Nephron progenitor cell (in vitro differentiated cells): ENCODE measurements at regions not wholly inside any gene's neighbourhood (a gene's known extent, or its start where the extent isn't known, plus 50 kb on each side); places are given as distances from the start of the nearest gene placed in this dataset.
"Not testable (repeated sequence)": the region's sequence is repeated elsewhere in the genome, so short reads cannot be mapped to it uniquely, and the experiment has no call there.

ENCODE experiments used
- DNase-seq: peaks from one replicate; pipeline ENCODE4 v3.0.0; 2021
- H3K27ac Mint-ChIP-seq: 2 replicates; pipeline ENCODE4 v1.8.0; 2021; ENCODE audit warnings: mild to moderate bottlenecking, moderate library complexity, mixed read lengths
- H3K27me3 Mint-ChIP-seq: 2 replicates; pipeline ENCODE4 v1.8.0; 2021; ENCODE audit warnings: mild to moderate bottlenecking, low read depth, mixed read lengths; ENCODE audit not compliant: poor library complexity
- H3K36me3 Mint-ChIP-seq: 2 replicates; pipeline ENCODE4 v1.8.0; 2021; ENCODE audit warnings: low read depth, mixed read lengths
- H3K4me1 Mint-ChIP-seq: 2 replicates; pipeline ENCODE4 v1.8.0; 2021; ENCODE audit warnings: mixed read lengths
- H3K4me3 Mint-ChIP-seq: 2 replicates; pipeline ENCODE4 v1.8.0; 2021; ENCODE audit warnings: mild to moderate bottlenecking, moderate library complexity, mixed read lengths
- H3K9me3 Mint-ChIP-seq: 2 replicates; pipeline ENCODE4 v1.8.0; 2021; ENCODE audit warnings: mild to moderate bottlenecking, moderate library complexity, mixed read lengths
- TF ChIP-seq, protein P1 (sequence below): fragments of 200-600 bp; sonication (generic); IDR thresholded peaks from 2 replicates; pipeline ENCODE4 v1.5.0; 2021; ENCODE audit warnings: antibody characterized with exemption

DNA sequence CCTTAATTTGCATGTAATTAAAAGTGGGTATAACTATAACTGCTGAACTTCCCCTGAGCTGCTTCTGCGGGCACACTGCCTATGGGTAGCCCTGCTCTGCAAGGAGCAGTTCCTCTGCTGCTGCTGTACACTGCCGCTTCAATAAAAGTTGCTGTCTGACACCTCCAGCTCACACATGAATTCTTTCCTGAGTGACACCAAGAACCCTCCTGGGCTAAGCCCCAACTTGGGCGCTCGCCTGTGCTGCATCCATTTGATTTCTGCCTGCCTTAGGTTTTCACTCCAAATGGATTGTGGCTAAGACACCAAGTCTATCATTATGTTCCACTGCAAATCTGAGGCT, 215.7 kb downstream of the ANAPC1 start:
- TF ChIP-seq, protein P1, sequence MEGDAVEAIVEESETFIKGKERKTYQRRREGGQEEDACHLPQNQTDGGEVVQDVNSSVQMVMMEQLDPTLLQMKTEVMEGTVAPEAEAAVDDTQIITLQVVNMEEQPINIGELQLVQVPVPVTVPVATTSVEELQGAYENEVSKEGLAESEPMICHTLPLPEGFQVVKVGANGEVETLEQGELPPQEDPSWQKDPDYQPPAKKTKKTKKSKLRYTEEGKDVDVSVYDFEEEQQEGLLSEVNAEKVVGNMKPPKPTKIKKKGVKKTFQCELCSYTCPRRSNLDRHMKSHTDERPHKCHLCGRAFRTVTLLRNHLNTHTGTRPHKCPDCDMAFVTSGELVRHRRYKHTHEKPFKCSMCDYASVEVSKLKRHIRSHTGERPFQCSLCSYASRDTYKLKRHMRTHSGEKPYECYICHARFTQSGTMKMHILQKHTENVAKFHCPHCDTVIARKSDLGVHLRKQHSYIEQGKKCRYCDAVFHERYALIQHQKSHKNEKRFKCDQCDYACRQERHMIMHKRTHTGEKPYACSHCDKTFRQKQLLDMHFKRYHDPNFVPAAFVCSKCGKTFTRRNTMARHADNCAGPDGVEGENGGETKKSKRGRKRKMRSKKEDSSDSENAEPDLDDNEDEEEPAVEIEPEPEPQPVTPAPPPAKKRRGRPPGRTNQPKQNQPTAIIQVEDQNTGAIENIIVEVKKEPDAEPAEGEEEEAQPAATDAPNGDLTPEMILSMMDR, result no peak
- H3K27me3 Mint-ChIP-seq, result no peaks in the 10 kb centered on the region
- peaks cover 10% of the 10 kb centered on the region for H3K36me3 Mint-ChIP-seq
- no peak overlapping the region for H3K27ac Mint-ChIP-seq
- H3K4me3 Mint-ChIP-seq, result no peak overlapping the region
- H3K9me3 Mint-ChIP-seq, result peaks cover 24% of the 10 kb centered on the region
- peaks cover 15% of the 10 kb centered on the region for H3K4me1 Mint-ChIP-seq
- DNase-seq, result no peak

DNA sequence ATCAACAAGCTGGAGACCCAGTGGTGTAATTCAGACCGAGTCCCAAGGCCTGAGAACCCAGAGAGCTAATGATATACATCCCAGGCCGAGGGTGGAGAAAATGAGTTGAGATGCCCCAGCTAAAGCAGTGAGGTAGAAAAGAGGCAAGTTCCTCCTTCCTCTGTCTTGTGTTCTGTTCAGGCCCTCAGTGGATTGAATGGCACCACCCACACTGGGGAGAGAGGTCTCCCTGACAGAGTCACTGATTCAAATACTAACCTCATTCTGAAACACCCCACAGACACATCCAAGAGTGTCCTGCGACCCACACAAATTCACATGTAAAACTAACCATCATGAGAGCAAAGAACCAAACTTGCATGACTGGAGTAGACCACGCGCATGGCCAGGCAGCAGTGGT, 215.3 kb downstream of the ANAPC1 start:
- Mint-ChIP-seq H3K27ac (no peak overlapping the region), H3K27me3 (no peaks in the 10 kb centered on the region), H3K4me1 (peaks cover 14% of the 10 kb centered on the region), H3K4me3 (no peak overlapping the region), H3K36me3 (peaks cover 10% of the 10 kb centered on the region), H3K9me3 (peaks cover 26% of the 10 kb centered on the region)
- no peak for DNase-seq
- TF ChIP-seq, protein P1, result no peak

DNA sequence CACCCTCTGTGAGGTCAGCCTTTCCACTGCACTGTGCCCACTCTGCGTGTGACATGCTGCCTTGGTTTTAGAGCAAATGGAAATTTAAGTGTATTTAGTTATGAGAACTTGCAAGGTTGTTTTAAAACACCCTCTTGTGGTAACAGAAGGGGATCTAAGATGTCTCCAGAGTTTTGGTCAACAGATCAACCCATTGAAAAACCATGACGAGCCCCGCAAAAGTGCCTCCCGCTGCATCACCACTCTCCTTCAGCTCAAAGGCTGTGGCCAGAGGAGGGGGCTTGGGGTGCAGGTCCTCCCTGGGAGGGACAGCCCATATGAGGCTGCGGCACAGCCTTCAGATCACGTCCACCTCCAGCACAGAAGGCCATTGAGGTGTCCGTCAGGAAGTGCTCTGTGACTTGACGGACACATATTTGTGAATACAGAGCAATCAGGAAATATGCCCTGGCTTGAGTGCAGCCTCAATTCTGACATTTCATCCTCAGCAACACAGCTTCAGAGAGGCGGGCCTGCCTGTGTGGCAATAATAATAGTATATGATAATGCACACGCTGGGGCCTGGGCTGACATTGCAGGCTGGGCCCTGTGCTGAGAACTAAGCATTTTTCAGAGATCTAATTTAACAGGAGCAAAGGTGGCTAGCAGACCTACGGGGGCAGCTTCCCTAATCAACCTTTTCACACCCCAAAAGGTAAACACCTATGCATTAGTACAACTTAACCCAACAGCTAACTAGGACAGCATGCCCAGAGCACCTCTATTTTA, 213.9 kb downstream of the ANAPC1 start:
- TF ChIP-seq, protein P1, result no peak
- peaks cover 30% of the 10 kb centered on the region for H3K9me3 Mint-ChIP-seq
- H3K27me3 Mint-ChIP-seq, result no peaks in the 10 kb centered on the region
- no peak overlapping the region for H3K27ac Mint-ChIP-seq
- peaks cover 10% of the 10 kb centered on the region for H3K36me3 Mint-ChIP-seq
- no peak for DNase-seq
- no peak overlapping the region for H3K4me3 Mint-ChIP-seq
- H3K4me1 Mint-ChIP-seq, result peaks cover 11% of the 10 kb centered on the region

DNA sequence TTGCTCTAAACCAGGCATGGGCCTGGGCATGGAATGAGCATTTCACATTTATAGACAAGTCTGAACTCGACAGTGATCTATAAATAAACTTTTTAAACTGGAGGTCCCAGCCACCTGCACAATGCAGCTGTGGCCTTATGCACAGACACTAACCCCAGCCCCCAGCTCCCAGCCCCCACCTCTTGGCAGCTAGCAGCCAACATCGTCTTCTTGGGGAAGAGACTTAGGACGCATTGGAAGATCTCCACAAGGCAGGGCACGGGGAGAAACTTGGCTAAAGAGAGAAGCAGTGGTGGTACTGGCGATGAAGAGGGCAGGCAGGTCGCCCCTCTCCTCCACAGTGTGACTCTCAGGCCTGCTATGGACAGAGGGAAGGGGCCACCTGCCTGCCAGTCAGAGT, 213.2 kb downstream of the ANAPC1 start:
- H3K4me1 Mint-ChIP-seq, result peaks cover 17% of the 10 kb centered on the region
- peaks cover 30% of the 10 kb centered on the region for H3K9me3 Mint-ChIP-seq
- H3K36me3 Mint-ChIP-seq, result peaks cover 10% of the 10 kb centered on the region
- peaks cover 1% of the 10 kb centered on the region for H3K27me3 Mint-ChIP-seq
- H3K4me3 Mint-ChIP-seq, result no peak overlapping the region
- no peak for DNase-seq
- no peak overlapping the region for H3K27ac Mint-ChIP-seq
- TF ChIP-seq, protein P1, result no peak

DNA sequence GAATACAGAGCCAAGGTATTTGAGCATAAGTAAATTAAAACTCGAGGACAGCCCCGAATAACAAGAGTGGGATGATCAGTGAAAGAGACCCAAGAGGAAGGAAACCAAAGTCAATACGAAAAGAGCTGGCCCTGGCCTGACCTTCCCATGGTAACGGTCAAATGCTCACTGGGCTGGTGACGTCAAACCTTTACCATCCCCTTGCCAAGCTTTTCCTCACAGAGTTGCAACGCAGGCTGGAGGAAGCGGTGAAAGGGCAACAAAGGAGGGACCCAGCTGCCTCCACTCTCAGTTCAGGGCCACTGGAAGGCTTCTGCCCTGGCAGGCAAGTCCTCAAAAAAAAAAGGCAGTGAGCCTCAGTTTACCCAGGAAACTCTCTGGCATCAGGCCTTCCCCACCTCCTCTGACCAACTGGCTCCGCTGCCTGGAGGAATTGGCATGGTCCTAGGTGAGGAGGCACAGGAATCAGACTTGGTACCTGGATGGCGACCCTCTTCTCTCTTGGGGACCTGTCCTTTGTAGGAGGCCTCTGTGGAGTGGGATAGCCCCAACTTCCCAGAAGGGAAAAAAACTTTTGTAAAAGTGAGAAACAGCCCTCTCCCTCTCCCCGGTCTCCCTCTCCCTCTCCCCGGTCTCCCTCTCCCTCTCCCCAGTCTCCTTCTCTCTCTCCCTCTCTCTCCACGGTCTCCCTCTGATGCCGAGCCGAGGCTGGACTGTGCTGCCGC, 212.4 kb downstream of the ANAPC1 start:
- Mint-ChIP-seq H3K9me3 (peaks cover 30% of the 10 kb centered on the region), H3K27ac (no peak overlapping the region), H3K4me3 (no peak overlapping the region), H3K27me3 (peaks cover 3% of the 10 kb centered on the region), H3K4me1 (peaks cover 17% of the 10 kb centered on the region), H3K36me3 (peaks cover 10% of the 10 kb centered on the region)
- TF ChIP-seq, protein P1, result no peak
- no peak for DNase-seq

DNA sequence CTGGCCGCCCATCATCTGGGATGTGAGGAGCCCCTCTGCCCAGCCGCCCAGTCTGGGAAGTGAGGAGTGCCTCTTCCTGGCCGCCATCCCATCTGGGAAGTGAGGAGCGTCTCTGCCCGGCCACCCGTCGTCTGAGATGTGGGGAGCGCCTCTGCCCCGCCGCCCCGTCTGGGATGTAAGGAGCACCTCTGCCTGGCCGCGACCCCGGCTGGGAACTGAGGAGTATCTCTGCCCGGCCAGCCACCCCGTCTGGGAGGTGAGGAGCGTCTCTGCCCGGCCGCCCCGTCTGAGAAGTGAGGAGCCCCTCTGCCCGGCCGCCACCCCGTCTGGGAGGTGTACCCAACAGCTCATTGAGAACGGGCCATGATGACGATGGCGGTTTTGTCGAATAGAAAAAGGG, 211.4 kb downstream of the ANAPC1 start:
- Mint-ChIP-seq H3K36me3 (peaks cover 10% of the 10 kb centered on the region), H3K9me3 (peaks cover 30% of the 10 kb centered on the region), H3K4me1 (peaks cover 20% of the 10 kb centered on the region)
- not testable (repeated sequence) for DNase-seq, H3K27ac Mint-ChIP-seq, H3K27me3 Mint-ChIP-seq, H3K4me3 Mint-ChIP-seq
